ENCODE measurements at regions not wholly inside any gene's neighbourhood (a gene's known extent, or its start where the extent isn't known, plus 50 kb on each side); places are given as distances from the start of the nearest gene placed in this dataset.

GRCh38 chr2:9110893-9111569 is 95.6 kb upstream of the ASAP2 start:
- H3K4me3 ChIP-seq (ENCODE audit: low read depth, low read length) = no peak overlapping the region
- H3K27me3 ChIP-seq (ENCODE audit: control insufficient read depth, insufficient read depth, low read length) = no peaks in the 10 kb centered on the region
- TF ChIP-seq CTCF (IDR thresholded peaks at IDR 0.05; ENCODE audit: insufficient read depth, low read length, poor library complexity, severe bottlenecking) = peak; percentile 36
- DNase-seq (ENCODE audit: low read depth) = no peak
- no peaks in the 10 kb centered on the region for H3K36me3 ChIP-seq (ENCODE audit: control insufficient read depth, insufficient read depth, low read length)

GRCh38 chr2:9110346-9110884 is 96.2 kb upstream of the ASAP2 start:
- no peak overlapping the region for H3K4me3 ChIP-seq (ENCODE audit: low read depth, low read length)
- no peaks in the 10 kb centered on the region for H3K27me3 ChIP-seq (ENCODE audit: control insufficient read depth, insufficient read depth, low read length)
- DNase-seq (ENCODE audit: low read depth) = no peak
- H3K36me3 ChIP-seq (ENCODE audit: control insufficient read depth, insufficient read depth, low read length) = no peaks in the 10 kb centered on the region
- no peak for TF ChIP-seq CTCF (IDR thresholded peaks at IDR 0.05; ENCODE audit: insufficient read depth, low read length, poor library complexity, severe bottlenecking)

GRCh38 chr2:9109871-9110270 is 96.7 kb upstream of the ASAP2 start:
- TF ChIP-seq CTCF (IDR thresholded peaks at IDR 0.05; ENCODE audit: insufficient read depth, low read length, poor library complexity, severe bottlenecking) = no peak
- no peak for DNase-seq (ENCODE audit: low read depth)
- Histone ChIP-seq H3K27me3 (ENCODE audit: control insufficient read depth, insufficient read depth, low read length) (no peaks in the 10 kb centered on the region), H3K4me3 (ENCODE audit: low read depth, low read length) (no peak overlapping the region), H3K36me3 (ENCODE audit: control insufficient read depth, insufficient read depth, low read length) (no peaks in the 10 kb centered on the region)

GRCh38 chr2:9108210-9108967 is 98.2 kb upstream of the ASAP2 start:
- peak; percentile 23 for DNase-seq (ENCODE audit: low read depth)
- no peaks in the 10 kb centered on the region for H3K27me3 ChIP-seq (ENCODE audit: control insufficient read depth, insufficient read depth, low read length)
- no peak for TF ChIP-seq CTCF (IDR thresholded peaks at IDR 0.05; ENCODE audit: insufficient read depth, low read length, poor library complexity, severe bottlenecking)
- no peak overlapping the region for H3K4me3 ChIP-seq (ENCODE audit: low read depth, low read length)
- no peaks in the 10 kb centered on the region for H3K36me3 ChIP-seq (ENCODE audit: control insufficient read depth, insufficient read depth, low read length)

GRCh38 chr2:9107168-9108025 is 99.2 kb upstream of the ASAP2 start:
- no peaks in the 10 kb centered on the region for H3K27me3 ChIP-seq (ENCODE audit: control insufficient read depth, insufficient read depth, low read length)
- no peak for DNase-seq (ENCODE audit: low read depth)
- H3K36me3 ChIP-seq (ENCODE audit: control insufficient read depth, insufficient read depth, low read length) = no peaks in the 10 kb centered on the region
- no peak overlapping the region for H3K4me3 ChIP-seq (ENCODE audit: low read depth, low read length)
- no peak for TF ChIP-seq CTCF (IDR thresholded peaks at IDR 0.05; ENCODE audit: insufficient read depth, low read length, poor library complexity, severe bottlenecking)

Data from kidney epithelial cell (primary cell).